IMR-90 (cell line): ENCODE measurements at regions not wholly inside any gene's neighbourhood (a gene's known extent, or its start where the extent isn't known, plus 50 kb on each side); places are given as distances from the start of the nearest gene placed in this dataset.

Experiments
- ATAC-seq: fragments of 200-7000 bp; cut with Tn5 transposase; 2 replicates; pipeline ENCODE4 v1.9.1; 2020; ENCODE audit warnings: low read depth, mild to moderate bottlenecking, moderate library complexity
- BruUV-seq: library from RNA; stranded (reverse); fragments of 400-500 nt; replicated peaks from 2 replicates; lab custom pipeline; 2021; lab: Mats Ljungman, UMichigan
- CTCF ChIA-PET: fragments of 300-600 bp; formaldehyde crosslinking; extraction: SDS; loops from one replicate; lab custom pipeline; 2021; ENCODE audit warnings: antibody characterized with exemption; lab: Yijun Ruan, JAX
- POLR2A ChIA-PET: fragments of 300-600 bp; sonication (Branson Sonifier 250); formaldehyde crosslinking; loops from one replicate; lab custom pipeline; 2022; ENCODE audit warnings: antibody characterized with exemption; ENCODE audit not compliant: unreplicated experiment; lab: Charles Lee
- DNase-seq: peaks from one replicate; pipeline ENCODE4 v3.0.0; 2013
- H2AFZ ChIP-seq: replicated peaks from 2 replicates; pipeline ENCODE3; 2013; ENCODE audit warnings: low read length, mild to moderate bottlenecking; ENCODE audit not compliant: poor library complexity
- H2AK5ac ChIP-seq: 2 replicates; pipeline ENCODE4 v1.6.1; 2013; ENCODE audit warnings: low read depth, low read length, inconsistent platforms
- H2AK9ac ChIP-seq: replicated peaks from 2 replicates; pipeline ENCODE3; 2013; ENCODE audit warnings: mild to moderate bottlenecking, low read depth, low read length, moderate library complexity; ENCODE audit not compliant: poor library complexity
- H2BK120ac ChIP-seq: 2 replicates; pipeline ENCODE4 v1.6.1; 2013; ENCODE audit warnings: low read depth, low read length, inconsistent platforms
- H2BK15ac ChIP-seq: 3 replicates; pipeline ENCODE4 v1.6.1; 2013; ENCODE audit warnings: low read depth, low read length, inconsistent platforms
- H2BK20ac ChIP-seq: 2 replicates; pipeline ENCODE4 v1.6.1; 2013; ENCODE audit warnings: low read depth, mild to moderate bottlenecking, inconsistent platforms, low read length, moderate library complexity
- H2BK5ac ChIP-seq: 2 replicates; pipeline ENCODE4 v1.6.1; 2013; ENCODE audit warnings: mild to moderate bottlenecking, low read depth, low read length, inconsistent platforms; ENCODE audit not compliant: poor library complexity, severe bottlenecking
- H3K14ac ChIP-seq: replicated peaks from 2 replicates; pipeline ENCODE4 v1.6.1; 2013; ENCODE audit warnings: low read depth, low read length, inconsistent platforms
- H3K18ac ChIP-seq: 2 replicates; pipeline ENCODE4 v1.6.1; 2013; ENCODE audit warnings: low read depth, low read length, control low read depth
- H3K23ac ChIP-seq: 2 replicates; pipeline ENCODE4 v1.6.1; 2013; ENCODE audit warnings: low read depth, low read length, inconsistent platforms
- H3K27ac ChIP-seq: 2 replicates; pipeline ENCODE4 v1.5.1; 2013; ENCODE audit warnings: mild to moderate bottlenecking, control low read depth, low read length; ENCODE audit not compliant: insufficient read depth
- H3K27me3 ChIP-seq: 2 replicates; pipeline ENCODE4 v1.6.1; 2013; ENCODE audit warnings: low read length; ENCODE audit not compliant: control insufficient read depth, insufficient read depth
- H3K36me3 ChIP-seq: 2 replicates; pipeline ENCODE4 v1.6.1; 2013; ENCODE audit warnings: low read length, mixed read lengths; ENCODE audit not compliant: control insufficient read depth, insufficient read depth
- H3K4ac ChIP-seq: 2 replicates; pipeline ENCODE4 v1.6.1; 2013; ENCODE audit warnings: low read depth, low read length, inconsistent platforms
- H3K4me1 ChIP-seq: 2 replicates; pipeline ENCODE4 v1.6.1; 2013; ENCODE audit warnings: low read length, mixed read lengths; ENCODE audit not compliant: control insufficient read depth, insufficient read depth
- H3K4me2 ChIP-seq: 2 replicates; pipeline ENCODE4 v1.6.1; 2013; ENCODE audit warnings: low read depth, mild to moderate bottlenecking, control low read depth, low read length, moderate library complexity
- H3K4me3 ChIP-seq: 2 replicates; pipeline ENCODE4 v1.5.1; 2013; ENCODE audit warnings: low read depth, mild to moderate bottlenecking, control low read depth, low read length, moderate library complexity; ENCODE audit not compliant: insufficient read depth
- H3K56ac ChIP-seq: 2 replicates; pipeline ENCODE4 v1.6.1; 2013; ENCODE audit warnings: low read length, inconsistent platforms; ENCODE audit not compliant: insufficient read depth; ENCODE audit errors: extremely low read depth
- H3K79me1 ChIP-seq, 2 experiments: 2 replicates each; pipeline ENCODE4 v1.6.1; 2013; ENCODE audit warnings: low read length in 2 of 2, inconsistent platforms in 1 of 2, low read depth in 1 of 2
- H3K9ac ChIP-seq: 2 replicates; pipeline ENCODE4 v1.6.1; 2013; ENCODE audit warnings: low read depth, low read length, control low read depth
- H3K9me1 ChIP-seq: 2 replicates; pipeline ENCODE4 v1.6.1; 2013; ENCODE audit warnings: low read length, inconsistent platforms; ENCODE audit not compliant: insufficient read depth
- H3K9me3 ChIP-seq: 2 replicates; pipeline ENCODE4 v1.6.1; 2013; ENCODE audit warnings: low read length; ENCODE audit not compliant: control insufficient read depth, insufficient read depth
- H4K20me1 ChIP-seq: 2 replicates; pipeline ENCODE4 v1.6.1; 2013; ENCODE audit warnings: low read length, inconsistent platforms; ENCODE audit not compliant: insufficient read depth
- H4K5ac ChIP-seq: 2 replicates; pipeline ENCODE4 v1.6.1; 2013; ENCODE audit warnings: mild to moderate bottlenecking, low read depth, low read length, control low read depth
- H4K8ac ChIP-seq, 2 experiments: 2 replicates each; pipeline ENCODE4 v1.6.1; 2013; ENCODE audit warnings: low read depth in 2 of 2, low read length in 2 of 2, control low read depth in 1 of 2, inconsistent platforms in 1 of 2
- H4K91ac ChIP-seq: 2 replicates; pipeline ENCODE4 v1.6.1; 2013; ENCODE audit warnings: low read depth, low read length, inconsistent platforms; ENCODE audit not compliant: insufficient read depth
- BHLHE40 ChIP-seq: fragments of 150-350 bp; IDR thresholded peaks from 2 replicates; pipeline ENCODE4 v1.6.1; 2016; ENCODE audit warnings: mild to moderate bottlenecking, low read depth, low read length
- CEBPB ChIP-seq: IDR thresholded peaks from 2 replicates; pipeline ENCODE4 v1.6.1; 2012; ENCODE audit warnings: low read depth, low read length, improper control_type of control experiment
- CHD1 ChIP-seq: IDR thresholded peaks from 2 replicates; pipeline ENCODE4 v1.6.1; 2012; ENCODE audit warnings: low read depth, low read length, improper control_type of control experiment
- FOS ChIP-seq: fragments of 150-350 bp; IDR thresholded peaks from 2 replicates; pipeline ENCODE4 v1.6.1; 2016; ENCODE audit warnings: low read depth, low read length
- POLR2A ChIP-seq: IDR thresholded peaks from 2 replicates; pipeline ENCODE4 v1.6.1; 2012; ENCODE audit warnings: mild to moderate bottlenecking, low read depth, low read length
- RAD21 ChIP-seq: IDR thresholded peaks from 2 replicates; pipeline ENCODE4 v1.6.1; 2012; ENCODE audit warnings: low read length, improper control_type of control experiment
- RCOR1 ChIP-seq: IDR thresholded peaks from 2 replicates; pipeline ENCODE4 v1.6.1; 2012; ENCODE audit warnings: mild to moderate bottlenecking, low read length, improper control_type of control experiment; ENCODE audit not compliant: insufficient replicate concordance
- SMC3 ChIP-seq: fragments of 150-350 bp; IDR thresholded peaks from 2 replicates; pipeline ENCODE4 v1.6.1; 2016; ENCODE audit warnings: low read depth, mild to moderate bottlenecking, antibody characterized with exemption, low read length, moderate library complexity
- WGBS, 2 experiments: methylation state at CpG; one replicate each; pipeline versions ENCODE4 v1.1.5 to v1.1.7; 2013; ENCODE audit warnings: missing lambda C conversion rate in 2 of 2; ENCODE audit not compliant: insufficient read length in 1 of 2; ENCODE audit errors: extremely low coverage in 2 of 2; 5-methylcytosine and 5-hydroxymethylcytosine counted together
- dilution Hi-C: fragments of 300-500 bp; cut with HindIII; formaldehyde crosslinking; loops from one replicate; pipeline ENCODE4 v1.14.3; 2018; ENCODE audit warnings: low sequenced_read_pairs; ENCODE audit not compliant: unreplicated experiment
- in situ Hi-C: fragments of 300-500 bp; cut with MboI; formaldehyde crosslinking; loops from 3 replicates; pipeline ENCODE4 v1.14.3; 2019; ENCODE audit warnings: low sequenced_read_pairs, inconsistent platforms, mixed read lengths
- intact Hi-C: fragments of 100-400 bp; cut with micrococcal nuclease; formaldehyde crosslinking; loops from 2 replicates; pipeline ENCODE4 v1.10.0; 2022
- TF ChIP-seq, protein P1 (sequence below): fragments of 150-350 bp; IDR thresholded peaks from 2 replicates; pipeline ENCODE4 v1.6.1; 2016; ENCODE audit warnings: low read depth, mild to moderate bottlenecking, low read length, moderate library complexity, borderline replicate concordance
- TF ChIP-seq, protein P2 (sequence below): conservative IDR thresholded peaks from 2 replicates; pipeline ENCODE4 v1.5.1; 2012; ENCODE audit warnings: mild to moderate bottlenecking, low read depth, low read length, improper control_type of control experiment
- TF ChIP-seq, protein P3 (sequence below): fragments of 150-350 bp; IDR thresholded peaks from 2 replicates; pipeline ENCODE4 v1.6.1; 2017; ENCODE audit warnings: mild to moderate bottlenecking, antibody characterized with exemption, low read length, low read depth

DNA sequence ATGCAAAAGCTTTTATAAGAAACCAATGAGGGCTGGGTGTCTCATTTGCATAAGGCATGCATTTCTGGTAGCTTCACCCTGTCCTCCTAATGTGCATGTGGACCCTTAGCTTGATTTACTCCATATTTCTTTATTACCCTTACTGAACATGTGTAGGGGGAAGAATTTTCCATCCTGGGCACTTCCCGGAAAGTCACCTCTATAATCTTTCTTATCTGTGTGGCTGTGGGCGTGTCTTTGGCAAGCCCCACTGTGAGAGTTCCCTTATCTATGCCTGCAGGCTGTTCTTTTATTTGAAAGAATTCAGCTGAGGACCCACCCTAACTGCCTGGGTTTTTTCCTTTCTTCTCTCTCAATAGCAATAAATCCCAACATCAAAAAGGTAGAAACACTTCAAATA lies 627.8 kb downstream of the DOK5 start:
- Histone ChIP-seq H2AK5ac (no peak overlapping the region), H3K9me1 (no peaks in the 10 kb centered on the region), H3K36me3 (no peaks in the 10 kb centered on the region), H3K23ac (no peak overlapping the region), H3K4me2 (no peak overlapping the region), H2BK120ac (no peak overlapping the region), H3K27ac (no peak overlapping the region), H3K14ac (no peak overlapping the region), H3K27me3 (no peaks in the 10 kb centered on the region), H4K20me1 (no peaks in the 10 kb centered on the region), H3K79me1 (no peaks in the 10 kb centered on the region), H2AK9ac (no peak overlapping the region), H4K91ac (no peak overlapping the region), H3K4me3 (no peak overlapping the region), H3K4ac (no peak overlapping the region), H2BK20ac (no peak overlapping the region), H4K8ac (no peak overlapping the region), H3K56ac (no peak overlapping the region), H2BK5ac (no peak overlapping the region), H3K9me3 (peaks cover 9% of the 10 kb centered on the region), H3K4me1 (no peaks in the 10 kb centered on the region), H3K9ac (no peak overlapping the region), H3K18ac (no peak overlapping the region), H4K5ac (no peak overlapping the region), H2BK15ac (no peak overlapping the region), H2AFZ (no peak overlapping the region)
- WGBS, 2 experiments: no CpG with 5 or more reads among the region's 2 CpGs
- no peak for DNase-seq
- in situ Hi-C loops (no loop called here), dilution Hi-C loops (no loop called here), intact Hi-C loops (no loop called here)
- no TSS peak for BruUV-seq
- TF ChIP-seq BHLHE40 (no peak), SMC3 (no peak), POLR2A (no peak), CHD1 (no peak), CEBPB (no peak), FOS (no peak), RCOR1 (no peak), RAD21 (no peak)
- TF ChIP-seq, protein P1, sequence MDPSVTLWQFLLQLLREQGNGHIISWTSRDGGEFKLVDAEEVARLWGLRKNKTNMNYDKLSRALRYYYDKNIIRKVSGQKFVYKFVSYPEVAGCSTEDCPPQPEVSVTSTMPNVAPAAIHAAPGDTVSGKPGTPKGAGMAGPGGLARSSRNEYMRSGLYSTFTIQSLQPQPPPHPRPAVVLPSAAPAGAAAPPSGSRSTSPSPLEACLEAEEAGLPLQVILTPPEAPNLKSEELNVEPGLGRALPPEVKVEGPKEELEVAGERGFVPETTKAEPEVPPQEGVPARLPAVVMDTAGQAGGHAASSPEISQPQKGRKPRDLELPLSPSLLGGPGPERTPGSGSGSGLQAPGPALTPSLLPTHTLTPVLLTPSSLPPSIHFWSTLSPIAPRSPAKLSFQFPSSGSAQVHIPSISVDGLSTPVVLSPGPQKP: no peak
- TF ChIP-seq, protein P2, sequence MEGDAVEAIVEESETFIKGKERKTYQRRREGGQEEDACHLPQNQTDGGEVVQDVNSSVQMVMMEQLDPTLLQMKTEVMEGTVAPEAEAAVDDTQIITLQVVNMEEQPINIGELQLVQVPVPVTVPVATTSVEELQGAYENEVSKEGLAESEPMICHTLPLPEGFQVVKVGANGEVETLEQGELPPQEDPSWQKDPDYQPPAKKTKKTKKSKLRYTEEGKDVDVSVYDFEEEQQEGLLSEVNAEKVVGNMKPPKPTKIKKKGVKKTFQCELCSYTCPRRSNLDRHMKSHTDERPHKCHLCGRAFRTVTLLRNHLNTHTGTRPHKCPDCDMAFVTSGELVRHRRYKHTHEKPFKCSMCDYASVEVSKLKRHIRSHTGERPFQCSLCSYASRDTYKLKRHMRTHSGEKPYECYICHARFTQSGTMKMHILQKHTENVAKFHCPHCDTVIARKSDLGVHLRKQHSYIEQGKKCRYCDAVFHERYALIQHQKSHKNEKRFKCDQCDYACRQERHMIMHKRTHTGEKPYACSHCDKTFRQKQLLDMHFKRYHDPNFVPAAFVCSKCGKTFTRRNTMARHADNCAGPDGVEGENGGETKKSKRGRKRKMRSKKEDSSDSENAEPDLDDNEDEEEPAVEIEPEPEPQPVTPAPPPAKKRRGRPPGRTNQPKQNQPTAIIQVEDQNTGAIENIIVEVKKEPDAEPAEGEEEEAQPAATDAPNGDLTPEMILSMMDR: no peak
- TF ChIP-seq, protein P3, sequence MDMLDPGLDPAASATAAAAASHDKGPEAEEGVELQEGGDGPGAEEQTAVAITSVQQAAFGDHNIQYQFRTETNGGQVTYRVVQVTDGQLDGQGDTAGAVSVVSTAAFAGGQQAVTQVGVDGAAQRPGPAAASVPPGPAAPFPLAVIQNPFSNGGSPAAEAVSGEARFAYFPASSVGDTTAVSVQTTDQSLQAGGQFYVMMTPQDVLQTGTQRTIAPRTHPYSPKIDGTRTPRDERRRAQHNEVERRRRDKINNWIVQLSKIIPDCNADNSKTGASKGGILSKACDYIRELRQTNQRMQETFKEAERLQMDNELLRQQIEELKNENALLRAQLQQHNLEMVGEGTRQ: no peak
- ChIA-PET CTCF (no interaction called here), POLR2A (no interaction called here)
- no peak for ATAC-seq
